GM12864 (cell line): ENCODE measurements at regions not wholly inside any gene's neighbourhood (a gene's known extent, or its start where the extent isn't known, plus 50 kb on each side); places are given as distances from the start of the nearest gene placed in this dataset.

Source experiments
- DNase-seq: peaks from one replicate; pipeline ENCODE4 v3.0.0-alpha.2; 2011; ENCODE audit warnings: low read depth
- H3K4me3 ChIP-seq: 2 replicates; pipeline ENCODE4 v1.5.1; 2011; ENCODE audit warnings: mild to moderate bottlenecking, low read depth, low read length, control low read depth
- TF ChIP-seq, protein P1 (sequence below): IDR thresholded peaks from 2 replicates; pipeline ENCODE4 v1.5.1; 2011; ENCODE audit warnings: low read depth, mild to moderate bottlenecking, moderate library complexity, low read length, control low read depth, inconsistent platforms; ENCODE audit errors: missing control alignments

DNA sequence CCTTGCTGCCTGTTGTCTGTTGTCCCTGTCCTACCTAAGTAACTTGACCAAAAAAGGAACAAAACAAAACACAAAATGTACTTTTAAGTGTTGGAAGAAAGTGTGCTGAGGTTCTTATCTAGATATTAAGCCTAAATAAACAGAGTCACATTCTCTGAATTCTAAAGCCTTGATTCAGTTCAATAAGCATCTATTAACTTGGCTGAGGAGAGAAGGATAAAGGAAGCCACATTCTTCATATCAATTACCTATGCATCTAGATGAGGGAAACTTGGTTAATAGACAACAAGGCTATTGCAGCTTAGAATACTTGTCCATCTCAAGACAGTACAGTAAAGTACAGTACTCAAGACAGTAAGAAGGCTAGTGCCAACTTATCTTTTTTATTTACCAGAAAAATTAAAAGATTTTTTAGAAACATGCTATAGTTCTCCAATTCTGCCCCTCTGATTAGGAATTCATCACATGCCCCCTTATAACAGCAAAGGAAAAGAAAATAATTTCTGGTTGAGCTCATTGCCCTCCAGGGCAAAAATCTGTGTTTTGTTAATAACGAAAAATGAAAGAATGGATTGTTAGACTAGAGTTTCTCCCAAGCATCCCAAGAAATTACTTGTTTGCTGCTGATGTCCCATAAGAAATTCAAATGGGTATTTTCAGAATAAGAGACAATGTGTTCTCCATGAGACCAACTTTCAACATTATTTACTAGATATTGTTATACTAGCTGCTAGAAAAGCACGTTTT, 546.5 kb upstream of the SEMA3D start:
- TF ChIP-seq, protein P1, sequence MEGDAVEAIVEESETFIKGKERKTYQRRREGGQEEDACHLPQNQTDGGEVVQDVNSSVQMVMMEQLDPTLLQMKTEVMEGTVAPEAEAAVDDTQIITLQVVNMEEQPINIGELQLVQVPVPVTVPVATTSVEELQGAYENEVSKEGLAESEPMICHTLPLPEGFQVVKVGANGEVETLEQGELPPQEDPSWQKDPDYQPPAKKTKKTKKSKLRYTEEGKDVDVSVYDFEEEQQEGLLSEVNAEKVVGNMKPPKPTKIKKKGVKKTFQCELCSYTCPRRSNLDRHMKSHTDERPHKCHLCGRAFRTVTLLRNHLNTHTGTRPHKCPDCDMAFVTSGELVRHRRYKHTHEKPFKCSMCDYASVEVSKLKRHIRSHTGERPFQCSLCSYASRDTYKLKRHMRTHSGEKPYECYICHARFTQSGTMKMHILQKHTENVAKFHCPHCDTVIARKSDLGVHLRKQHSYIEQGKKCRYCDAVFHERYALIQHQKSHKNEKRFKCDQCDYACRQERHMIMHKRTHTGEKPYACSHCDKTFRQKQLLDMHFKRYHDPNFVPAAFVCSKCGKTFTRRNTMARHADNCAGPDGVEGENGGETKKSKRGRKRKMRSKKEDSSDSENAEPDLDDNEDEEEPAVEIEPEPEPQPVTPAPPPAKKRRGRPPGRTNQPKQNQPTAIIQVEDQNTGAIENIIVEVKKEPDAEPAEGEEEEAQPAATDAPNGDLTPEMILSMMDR, result no peak
- no peak overlapping the region for H3K4me3 ChIP-seq
- DNase-seq, result no peak

DNA sequence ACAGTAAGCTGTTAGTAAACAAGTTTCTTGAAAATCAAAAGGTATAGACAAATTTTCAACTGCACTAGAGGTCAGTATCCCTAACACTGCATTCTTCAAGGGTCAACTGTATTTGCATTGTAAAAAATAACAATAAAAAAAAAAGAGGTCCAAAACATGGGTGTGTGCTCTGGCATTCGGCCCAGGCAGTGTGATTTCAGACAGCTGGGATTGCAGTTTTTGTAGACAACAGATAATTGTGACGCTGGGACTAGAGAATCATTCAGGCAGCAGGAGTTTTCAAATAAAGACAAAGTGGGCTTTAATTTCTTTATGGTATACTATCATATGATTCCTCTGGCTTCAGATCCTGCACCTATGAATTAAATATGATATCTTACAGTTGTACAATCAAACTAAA, 543.2 kb upstream of the SEMA3D start:
- no peak overlapping the region for H3K4me3 ChIP-seq
- TF ChIP-seq, protein P1, result no peak
- DNase-seq, result no peak

DNA sequence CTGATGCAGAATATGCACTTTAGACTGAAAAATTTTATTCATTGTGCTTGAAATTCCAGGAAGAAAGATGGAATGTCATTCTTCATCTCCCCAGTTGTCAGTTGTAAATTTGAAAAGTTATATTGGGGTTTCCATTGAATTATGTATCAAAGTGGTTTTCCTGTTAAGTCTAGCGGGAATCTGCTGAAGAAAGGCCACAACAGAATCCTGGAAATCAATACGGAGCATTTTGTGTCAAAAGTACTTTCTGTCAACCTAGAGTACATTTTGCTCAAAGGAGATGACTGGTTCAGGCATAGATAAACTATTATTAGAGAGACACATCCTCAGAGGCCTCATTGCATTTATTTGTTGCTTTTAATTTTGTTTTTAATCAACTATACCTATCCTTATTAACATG, 538.2 kb upstream of the SEMA3D start:
- TF ChIP-seq, protein P1, result no peak
- DNase-seq, result no peak
- H3K4me3 ChIP-seq, result no peak overlapping the region

DNA sequence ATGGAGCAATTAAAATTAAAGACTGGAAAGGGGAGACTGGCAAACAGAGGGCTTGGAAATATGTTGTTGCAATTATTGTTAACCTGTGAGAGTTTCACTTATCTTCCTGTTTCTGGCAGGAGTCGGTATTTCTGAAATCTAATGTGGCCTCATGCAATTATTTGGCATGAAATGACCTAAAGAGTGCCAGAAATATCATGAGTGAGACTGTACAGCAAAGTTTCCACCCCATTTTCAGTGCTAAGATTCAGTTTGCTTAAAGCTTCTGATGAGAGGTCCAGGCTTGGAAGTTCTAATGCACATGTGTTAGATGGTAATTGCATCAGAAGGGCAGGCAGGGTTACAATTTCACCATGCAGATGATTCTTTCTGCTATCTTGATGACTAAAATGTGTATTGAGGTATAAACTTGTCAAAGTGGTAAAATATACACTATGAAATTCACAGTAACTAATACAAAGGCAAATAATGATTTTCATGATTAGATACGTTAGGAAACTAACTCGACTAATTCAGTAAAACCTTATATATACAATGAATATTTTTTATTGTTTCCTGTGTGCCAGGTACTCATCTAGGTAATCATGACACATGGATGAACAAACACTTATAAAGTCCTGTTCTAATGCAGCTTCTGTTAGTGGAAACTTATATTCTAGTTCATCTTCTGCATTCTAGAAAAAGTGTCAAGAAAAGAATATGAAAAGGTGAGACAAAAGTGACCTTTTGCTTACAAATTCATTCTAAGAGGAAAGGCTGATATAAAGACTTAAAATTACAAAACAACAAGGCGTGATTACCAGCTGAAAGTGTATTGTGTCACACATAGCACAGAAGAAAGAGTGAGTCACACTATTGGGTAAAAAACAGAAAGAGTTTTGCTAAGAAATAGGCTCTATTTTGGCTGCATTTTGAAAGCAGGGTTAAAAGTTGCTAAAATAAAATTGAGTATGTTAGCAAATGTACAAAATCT, 533.4 kb upstream of the SEMA3D start:
- TF ChIP-seq, protein P1, result no peak
- no peak overlapping the region for H3K4me3 ChIP-seq
- DNase-seq, result no peak

DNA sequence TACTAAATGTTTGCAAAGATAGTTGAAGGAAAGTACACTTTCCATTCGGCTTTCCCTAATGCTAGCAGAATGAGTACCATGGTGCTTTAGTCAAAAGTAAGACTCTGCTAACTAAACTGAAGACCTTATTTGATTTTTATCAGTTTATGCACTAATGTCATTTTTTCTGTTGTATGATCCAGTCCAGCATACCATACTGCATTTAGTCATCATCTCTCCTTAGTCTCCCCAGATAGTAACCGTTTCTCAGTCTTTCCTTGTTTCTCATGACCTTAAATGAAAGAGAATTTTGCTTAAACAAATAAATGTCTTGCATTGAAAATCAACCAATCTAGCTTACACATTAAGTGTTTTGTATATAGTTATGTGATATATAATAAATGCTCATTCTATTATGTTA, 529.5 kb upstream of the SEMA3D start:
- no peak for DNase-seq
- TF ChIP-seq, protein P1, result no peak

DNA sequence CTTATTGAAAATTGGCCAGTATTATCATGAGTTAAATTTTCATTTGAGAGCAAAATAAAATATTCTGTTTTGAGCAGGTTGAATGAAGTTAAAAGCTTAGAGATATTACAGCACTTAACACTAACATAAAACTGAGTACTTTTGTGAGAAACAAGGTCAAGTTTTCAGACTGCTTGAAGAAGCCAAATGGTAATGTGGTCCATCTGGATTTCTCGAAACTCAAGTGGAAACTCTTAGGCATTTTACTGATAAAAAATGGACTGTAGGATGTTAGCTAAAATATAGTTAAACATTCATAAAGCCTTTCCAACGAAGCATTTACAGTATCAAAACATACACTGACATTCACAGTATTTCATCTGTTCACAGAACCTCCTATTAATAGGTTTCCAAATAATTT, 528.1 kb upstream of the SEMA3D start:
- H3K4me3 ChIP-seq, result no peak overlapping the region
- no peak for DNase-seq
- TF ChIP-seq, protein P1, result no peak

More for the DNA sequence above, 529.5 kb upstream of the SEMA3D start:
- H3K4me3 ChIP-seq, result no peak overlapping the region
